CD8-positive, alpha-beta memory T cell (primary cell): ENCODE measurements at regions not wholly inside any gene's neighbourhood (a gene's known extent, or its start where the extent isn't known, plus 50 kb on each side); places are given as distances from the start of the nearest gene placed in this dataset.
"Not testable (repeated sequence)": the region's sequence is repeated elsewhere in the genome, so short reads cannot be mapped to it uniquely, and the experiment has no call there.

ENCODE experiments used
- CTCF ChIA-PET: fragments of 350-600 bp; sonication (Branson Sonifier 250); formaldehyde crosslinking; loops from one replicate; lab custom pipeline; 2021; ENCODE audit warnings: antibody characterized with exemption; lab: Charles Lee
- POLR2A ChIA-PET: fragments of 350-600 bp; sonication (Branson Sonifier 250); formaldehyde crosslinking; loops from one replicate; lab custom pipeline; 2021; ENCODE audit warnings: antibody characterized with exemption; lab: Charles Lee
- DNase-seq, 5 donors: peaks; one replicate each; pipeline versions ENCODE4 v3.0.0 to v3.0.0-alpha.2; 2020 to 2022; ENCODE audit warnings: mixed read lengths in 1 of 5
- H3K27ac ChIP-seq: one replicate; pipeline ENCODE4 v1.7.0; 2013; ENCODE audit warnings: low read depth, mild to moderate bottlenecking, low read length, moderate library complexity
- H3K27me3 ChIP-seq: 2 replicates; pipeline ENCODE4 v1.7.0; 2013; ENCODE audit warnings: low read length, mild to moderate bottlenecking; ENCODE audit not compliant: insufficient read depth, poor library complexity, severe bottlenecking
- H3K36me3 ChIP-seq: 2 replicates; pipeline ENCODE4 v1.7.0; 2013; ENCODE audit warnings: mild to moderate bottlenecking, low read length, moderate library complexity; ENCODE audit not compliant: insufficient read depth
- H3K4me1 ChIP-seq: 2 replicates; pipeline ENCODE4 v1.7.0; 2013; ENCODE audit warnings: mild to moderate bottlenecking, low read length, moderate library complexity; ENCODE audit not compliant: insufficient read depth
- H3K4me3 ChIP-seq: 2 replicates; pipeline ENCODE4 v1.7.0; 2013; ENCODE audit warnings: mild to moderate bottlenecking, low read length
- H3K9me3 ChIP-seq: 2 replicates; pipeline ENCODE4 v1.7.0; 2013; ENCODE audit warnings: mild to moderate bottlenecking, low read length
- H3K27ac Mint-ChIP-seq, 8 donors: one replicate each; pipeline ENCODE4 v1.8.0; 2020 to 2021; ENCODE audit warnings: mixed read lengths in 8 of 8, mild to moderate bottlenecking in 6 of 8, inconsistent platforms in 3 of 8, moderate library complexity in 3 of 8
- H3K27me3 Mint-ChIP-seq, 2 donors: one replicate each; pipeline ENCODE4 v1.8.0; 2020 to 2021; ENCODE audit warnings: mixed read lengths in 2 of 2, mild to moderate bottlenecking in 1 of 2, moderate library complexity in 1 of 2
- H3K36me3 Mint-ChIP-seq, 3 donors: one replicate each; pipeline ENCODE4 v1.8.0; 2020 to 2021; ENCODE audit warnings: mixed read lengths in 3 of 3, inconsistent platforms in 1 of 3, mild to moderate bottlenecking in 1 of 3
- H3K4me1 Mint-ChIP-seq, 3 donors: one replicate each; pipeline ENCODE4 v1.8.0; 2020 to 2021; ENCODE audit warnings: mixed read lengths in 3 of 3, inconsistent platforms in 1 of 3, mild to moderate bottlenecking in 1 of 3
- H3K4me3 Mint-ChIP-seq, 7 donors: one replicate each; pipeline ENCODE4 v1.8.0; 2020 to 2021; ENCODE audit warnings: mixed read lengths in 7 of 7, mild to moderate bottlenecking in 6 of 7, moderate library complexity in 4 of 7, inconsistent platforms in 2 of 7
- H3K9me3 Mint-ChIP-seq, 5 donors: one replicate each; pipeline ENCODE4 v1.8.0; 2020 to 2022; ENCODE audit warnings: mixed read lengths in 5 of 5, mild to moderate bottlenecking in 3 of 5, moderate library complexity in 2 of 5, inconsistent platforms in 1 of 5

- Mint-ChIP-seq H3K4me1 (no peaks in the 10 kb centered on the region), H3K27ac (no peak overlapping the region), H3K9me3 (peaks cover 0 to 2% (median 0%) of the 10 kb centered on the region in 5 donors), H3K27me3 (peaks cover 11 to 17% of the 10 kb centered on the region in 2 donors), H3K36me3 (no peaks in the 10 kb centered on the region), H3K4me3 (no peak overlapping the region)
- no peaks in the 10 kb centered on the region for H3K36me3 ChIP-seq
- ChIA-PET POLR2A (no interaction called here), CTCF (interaction anchor here (0.6 to 1.9 kb wide), 4 partner anchors 11 to 1125 kb away, joined by 3 to 10 read pairs (median 4); no protein-coding TSS in a partner anchor)
- H3K4me1 ChIP-seq, result no peaks in the 10 kb centered on the region
- DNase-seq, result peak in 3 of 5 donors; percentile 5 to 53 (median 14)
- H3K27me3 ChIP-seq, result no peaks in the 10 kb centered on the region
- no peak overlapping the region for H3K27ac ChIP-seq
- no peaks in the 10 kb centered on the region for H3K9me3 ChIP-seq
- no peak overlapping the region for H3K4me3 ChIP-seq
These were observed 55.0 kb upstream of the PAX7 start for GRCh38 chr1:18575620-18576019.

GRCh38 chr1:18578271-18578670 is 52.4 kb upstream of the PAX7 start:
- Mint-ChIP-seq H3K9me3 (no peaks in the 10 kb centered on the region), H3K4me1 (no peaks in the 10 kb centered on the region), H3K27ac (no peak overlapping the region), H3K27me3 (peaks cover 17 to 24% of the 10 kb centered on the region in 2 donors), H3K36me3 (no peaks in the 10 kb centered on the region), H3K4me3 (no peak overlapping the region)
- Histone ChIP-seq H3K36me3 (no peaks in the 10 kb centered on the region), H3K4me1 (no peaks in the 10 kb centered on the region), H3K9me3 (no peaks in the 10 kb centered on the region), H3K4me3 (no peak overlapping the region), H3K27ac (no peak overlapping the region), H3K27me3 (no peaks in the 10 kb centered on the region)
- ChIA-PET POLR2A (no interaction called here), CTCF (interaction anchor here (1.1 to 1.5 kb wide), 2 partner anchors 9 to 22 kb away, joined by 3 read pairs; no protein-coding TSS in a partner anchor)
- no peak for DNase-seq

GRCh38 chr1:18579267-18579666 is 51.4 kb upstream of the PAX7 start:
- H3K4me3 Mint-ChIP-seq, H3K9me3 ChIP-seq, H3K27ac Mint-ChIP-seq, H3K36me3 ChIP-seq, CTCF ChIA-PET, POLR2A ChIA-PET, H3K36me3 Mint-ChIP-seq, H3K4me1 ChIP-seq, H3K9me3 Mint-ChIP-seq, H3K4me1 Mint-ChIP-seq, H3K4me3 ChIP-seq, DNase-seq, H3K27ac ChIP-seq, H3K27me3 ChIP-seq: not testable (repeated sequence)
- peaks cover 14 to 22% of the 10 kb centered on the region in 2 donors for H3K27me3 Mint-ChIP-seq

- Histone ChIP-seq H3K4me3 (no peak overlapping the region), H3K9me3 (no peaks in the 10 kb centered on the region), H3K36me3 (no peaks in the 10 kb centered on the region), H3K27ac (no peak overlapping the region), H3K27me3 (peaks cover 3% of the 10 kb centered on the region), H3K4me1 (no peaks in the 10 kb centered on the region)
- Mint-ChIP-seq H3K4me3 (no peak overlapping the region), H3K4me1 (no peaks in the 10 kb centered on the region), H3K36me3 (no peaks in the 10 kb centered on the region), H3K9me3 (no peaks in the 10 kb centered on the region), H3K27me3 (peaks cover 18 to 29% of the 10 kb centered on the region in 2 donors), H3K27ac (no peak overlapping the region)
- DNase-seq, result no peak
- CTCF ChIA-PET, result no interaction called here
- POLR2A ChIA-PET, result no interaction called here
These were observed 50.6 kb upstream of the PAX7 start for GRCh38 chr1:18580047-18580446.

GRCh38 chr1:18580691-18581419 is 49.8 kb upstream of the PAX7 start:
- no peak overlapping the region for H3K27ac Mint-ChIP-seq
- Histone ChIP-seq H3K9me3 (no peaks in the 10 kb centered on the region), H3K27me3 (peaks cover 3% of the 10 kb centered on the region), H3K4me1 (no peaks in the 10 kb centered on the region), H3K4me3 (no peak overlapping the region), H3K36me3 (no peaks in the 10 kb centered on the region), H3K27ac (no peak overlapping the region)
- CTCF ChIA-PET, result interaction anchor here (1.3 kb wide), 1 partner anchor 13 kb away, joined by 3 read pairs; no protein-coding TSS in a partner anchor
- H3K36me3 Mint-ChIP-seq, result no peaks in the 10 kb centered on the region
- H3K4me1 Mint-ChIP-seq, result no peaks in the 10 kb centered on the region
- no peak overlapping the region for H3K4me3 Mint-ChIP-seq
- H3K9me3 Mint-ChIP-seq, result no peaks in the 10 kb centered on the region
- POLR2A ChIA-PET, result no interaction called here
- H3K27me3 Mint-ChIP-seq, result peaks cover 18 to 30% of the 10 kb centered on the region in 2 donors
- DNase-seq, result no peak
